ENCODE measurements at regions not wholly inside any gene's neighbourhood (a gene's known extent, or its start where the extent isn't known, plus 50 kb on each side); places are given as distances from the start of the nearest gene placed in this dataset.

DNA sequence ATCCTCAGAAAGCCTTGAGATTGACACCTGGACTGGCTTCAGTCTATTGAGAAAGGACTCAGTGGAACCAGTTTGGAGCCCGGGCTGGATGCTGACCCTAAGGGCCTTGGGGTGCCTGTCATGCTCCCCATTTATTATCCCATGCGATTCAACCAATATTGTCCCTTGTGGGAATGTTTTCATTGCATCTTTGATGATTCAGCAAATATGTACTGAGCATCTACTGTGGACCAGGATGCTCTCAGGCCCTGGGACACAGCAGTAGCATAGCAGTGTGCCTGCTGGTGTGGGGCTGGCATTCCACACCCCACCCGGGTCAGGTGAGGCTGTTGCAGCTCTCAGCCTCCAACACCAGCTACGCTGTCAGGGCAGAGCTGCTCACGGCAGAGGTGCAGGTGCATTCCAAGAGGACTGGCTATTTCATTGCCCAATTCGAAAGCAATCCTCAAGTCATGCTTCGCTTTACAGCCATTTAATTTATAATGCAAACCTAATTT, 586.0 kb downstream of the TCERG1L start:
- no peak for TF ChIP-seq EZH2phosphoT487 (IDR thresholded peaks at IDR 0.05; ENCODE audit: borderline replicate concordance, low read length)
- TF ChIP-seq, protein P1, sequence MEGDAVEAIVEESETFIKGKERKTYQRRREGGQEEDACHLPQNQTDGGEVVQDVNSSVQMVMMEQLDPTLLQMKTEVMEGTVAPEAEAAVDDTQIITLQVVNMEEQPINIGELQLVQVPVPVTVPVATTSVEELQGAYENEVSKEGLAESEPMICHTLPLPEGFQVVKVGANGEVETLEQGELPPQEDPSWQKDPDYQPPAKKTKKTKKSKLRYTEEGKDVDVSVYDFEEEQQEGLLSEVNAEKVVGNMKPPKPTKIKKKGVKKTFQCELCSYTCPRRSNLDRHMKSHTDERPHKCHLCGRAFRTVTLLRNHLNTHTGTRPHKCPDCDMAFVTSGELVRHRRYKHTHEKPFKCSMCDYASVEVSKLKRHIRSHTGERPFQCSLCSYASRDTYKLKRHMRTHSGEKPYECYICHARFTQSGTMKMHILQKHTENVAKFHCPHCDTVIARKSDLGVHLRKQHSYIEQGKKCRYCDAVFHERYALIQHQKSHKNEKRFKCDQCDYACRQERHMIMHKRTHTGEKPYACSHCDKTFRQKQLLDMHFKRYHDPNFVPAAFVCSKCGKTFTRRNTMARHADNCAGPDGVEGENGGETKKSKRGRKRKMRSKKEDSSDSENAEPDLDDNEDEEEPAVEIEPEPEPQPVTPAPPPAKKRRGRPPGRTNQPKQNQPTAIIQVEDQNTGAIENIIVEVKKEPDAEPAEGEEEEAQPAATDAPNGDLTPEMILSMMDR (conservative IDR thresholded peaks at IDR 0.05; ENCODE audit: low read depth, low read length) = no peak
- TF ChIP-seq EZH2 (IDR thresholded peaks at IDR 0.05; ENCODE audit: low read length, unreplicated experiment) = no peak
